ENCODE measurements at regions not wholly inside any gene's neighbourhood (a gene's known extent, or its start where the extent isn't known, plus 50 kb on each side); places are given as distances from the start of the nearest gene placed in this dataset.

DNA sequence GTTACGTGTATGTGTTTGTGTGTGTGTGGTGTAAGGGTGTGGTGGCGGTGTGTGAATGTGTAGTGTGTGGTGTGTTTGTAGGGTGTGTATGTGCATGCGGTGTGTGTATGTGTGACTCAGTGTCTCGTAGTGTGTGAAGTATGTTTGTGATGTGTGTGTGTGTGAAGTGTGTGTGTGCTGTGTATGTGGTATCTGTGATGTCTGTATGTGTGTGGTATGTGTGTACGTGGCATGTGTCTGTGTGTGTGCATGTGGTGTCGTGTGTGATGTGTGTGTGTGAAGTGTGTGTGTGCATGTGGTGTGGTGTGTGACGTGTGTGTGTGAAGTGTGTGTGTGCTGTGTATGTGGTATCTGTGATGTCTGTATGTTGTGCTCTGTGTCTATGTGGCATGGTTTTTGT, 339.4 kb downstream of the MTRR start:
- FAIRE-seq, result no peak
- TF ChIP-seq GATA2 (IDR thresholded peaks at IDR 0.05; ENCODE audit: insufficient read depth, insufficient read length, low read depth, low read length) (no peak), FOS (IDR thresholded peaks at IDR 0.05; ENCODE audit: borderline replicate concordance, insufficient read depth, low read length) (no peak), MYC (IDR thresholded peaks at IDR 0.05; ENCODE audit: low read depth, low read length) (no peak), EZH2 (IDR thresholded peaks at IDR 0.05; ENCODE audit: borderline replicate concordance, low read depth, low read length, severe bottlenecking) (no peak), JUN (IDR thresholded peaks at IDR 0.05; ENCODE audit: borderline replicate concordance, insufficient read depth, insufficient read length, low read depth) (no peak)
- TF ChIP-seq, protein P1, sequence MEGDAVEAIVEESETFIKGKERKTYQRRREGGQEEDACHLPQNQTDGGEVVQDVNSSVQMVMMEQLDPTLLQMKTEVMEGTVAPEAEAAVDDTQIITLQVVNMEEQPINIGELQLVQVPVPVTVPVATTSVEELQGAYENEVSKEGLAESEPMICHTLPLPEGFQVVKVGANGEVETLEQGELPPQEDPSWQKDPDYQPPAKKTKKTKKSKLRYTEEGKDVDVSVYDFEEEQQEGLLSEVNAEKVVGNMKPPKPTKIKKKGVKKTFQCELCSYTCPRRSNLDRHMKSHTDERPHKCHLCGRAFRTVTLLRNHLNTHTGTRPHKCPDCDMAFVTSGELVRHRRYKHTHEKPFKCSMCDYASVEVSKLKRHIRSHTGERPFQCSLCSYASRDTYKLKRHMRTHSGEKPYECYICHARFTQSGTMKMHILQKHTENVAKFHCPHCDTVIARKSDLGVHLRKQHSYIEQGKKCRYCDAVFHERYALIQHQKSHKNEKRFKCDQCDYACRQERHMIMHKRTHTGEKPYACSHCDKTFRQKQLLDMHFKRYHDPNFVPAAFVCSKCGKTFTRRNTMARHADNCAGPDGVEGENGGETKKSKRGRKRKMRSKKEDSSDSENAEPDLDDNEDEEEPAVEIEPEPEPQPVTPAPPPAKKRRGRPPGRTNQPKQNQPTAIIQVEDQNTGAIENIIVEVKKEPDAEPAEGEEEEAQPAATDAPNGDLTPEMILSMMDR (IDR thresholded peaks at IDR 0.05; ENCODE audit: extremely low read depth in 1 of 2, insufficient read depth in 1 of 2, low read depth in 1 of 2, low read length in 2 of 2), result no peak
- TF ChIP-seq, protein P2, sequence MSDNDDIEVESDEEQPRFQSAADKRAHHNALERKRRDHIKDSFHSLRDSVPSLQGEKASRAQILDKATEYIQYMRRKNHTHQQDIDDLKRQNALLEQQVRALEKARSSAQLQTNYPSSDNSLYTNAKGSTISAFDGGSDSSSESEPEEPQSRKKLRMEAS (IDR thresholded peaks at IDR 0.05; ENCODE audit: insufficient read depth, insufficient read length), result no peak
- no TSS peak for BruUV-seq (replicated peaks)

More for the DNA sequence above, 339.4 kb downstream of the MTRR start:
- no peaks in the 10 kb centered on the region for H3K9me1 ChIP-seq (replicated peaks; ENCODE audit: control insufficient read depth, extremely low read depth, insufficient read depth, low read length)
- H4K20me1 ChIP-seq (replicated peaks; ENCODE audit: control insufficient read depth, extremely low read depth, insufficient read depth, low read length), result no peaks in the 10 kb centered on the region
- dilution Hi-C loops (cut with MboI; ENCODE audit: extremely low pct_ligation_motif_present, low sequenced_read_pairs), result no loop called here
- ChIA-PET CTCF (no interaction called here), POLR2A (no interaction called here)
- no peaks in the 10 kb centered on the region for H3K9me3 ChIP-seq (replicated peaks; ENCODE audit: control insufficient read depth, insufficient read depth, low read length)
- H3K27me3 ChIP-seq (ENCODE audit: control insufficient read depth in 2 of 2, insufficient read depth in 2 of 2, low read length in 2 of 2), result no peaks in the 10 kb centered on the region
- H3K79me2 ChIP-seq (ENCODE audit: control insufficient read depth, insufficient read depth, low read length), result no peaks in the 10 kb centered on the region
- H3K4me1 ChIP-seq (ENCODE audit: control insufficient read depth, extremely low read depth, insufficient read depth, low read length), result no peaks in the 10 kb centered on the region
- no peak for DNase-seq (ENCODE audit: low read depth, low spot score)
- no peak overlapping the region for H3K9ac ChIP-seq (replicated peaks; ENCODE audit: extremely low read depth, insufficient read depth, low read length)
- H3K4me2 ChIP-seq (ENCODE audit: insufficient read depth, low read length), result no peak overlapping the region
- no peak overlapping the region for H2AFZ ChIP-seq (ENCODE audit: low read depth, low read length)
- intact Hi-C loops (cut with micrococcal nuclease), result no loop called here
- no peak overlapping the region for H3K27ac ChIP-seq (ENCODE audit: insufficient read depth, low read depth, low read length)
- H3K4me3 ChIP-seq (replicated peaks in 1 of 3; ENCODE audit: insufficient read depth in 1 of 3, low read depth in 1 of 3, low read length in 3 of 3), result no peak overlapping the region
- H3K36me3 ChIP-seq (ENCODE audit: control insufficient read depth in 2 of 2, extremely low read depth in 1 of 2, insufficient read depth in 2 of 2, low read length in 2 of 2), result no peaks in the 10 kb centered on the region

Measured in endothelial cell of umbilical vein (primary cell).